Breast epithelium (tissue), 4 donors: ENCODE measurements at regions not wholly inside any gene's neighbourhood (a gene's known extent, or its start where the extent isn't known, plus 50 kb on each side); places are given as distances from the start of the nearest gene placed in this dataset.
"Not testable (repeated sequence)": the region's sequence is repeated elsewhere in the genome, so short reads cannot be mapped to it uniquely, and the experiment has no call there.

Experiments
- DNase-seq, 2 donors: peaks; one replicate each; pipeline ENCODE4 v3.0.0-alpha.2; 2019; ENCODE audit warnings: low spot score in 2 of 2
- H3K27ac ChIP-seq, 2 donors: fragments of 200-600 bp; sonication (generic) in 1 of 2; one replicate each; pipeline ENCODE4 v1.5.1; 2016 to 2019; ENCODE audit warnings: mild to moderate bottlenecking in 1 of 2
- H3K27me3 ChIP-seq, 2 donors: fragments of 200-600 bp; sonication (generic) in 1 of 2; one replicate each; pipeline versions ENCODE4 v1.5.1 to v1.6.0; 2017 to 2019; ENCODE audit warnings: control low read depth in 1 of 2, mild to moderate bottlenecking in 1 of 2
- H3K36me3 ChIP-seq: fragments of 200-600 bp; one replicate; pipeline ENCODE4 v1.5.1; 2019
- H3K4me1 ChIP-seq, 2 donors: fragments of 200-600 bp; sonication (generic); one replicate each; pipeline ENCODE4 v1.5.1; 2016 to 2019; ENCODE audit warnings: control low read depth in 1 of 2
- H3K4me3 ChIP-seq, 3 donors: fragments of 200-600 bp; sonication (generic); 1 replicate in 2 of 3; 2 replicates in 1 of 3; pipeline ENCODE4 v1.5.1; 2016 to 2019; ENCODE audit warnings: mild to moderate bottlenecking in 3 of 3, moderate library complexity in 2 of 3
- H3K9me3 ChIP-seq, 2 donors: fragments of 200-600 bp; sonication (generic) in 1 of 2; one replicate each; pipeline ENCODE4 v1.5.1; 2016 to 2019; ENCODE audit warnings: control low read depth in 1 of 2
- CTCF ChIP-seq, 3 donors: fragments of 450-650 bp; IDR thresholded peaks; one replicate each; pipeline ENCODE4 v1.5.1; 2016 to 2017; ENCODE audit warnings: antibody characterized with exemption in 3 of 3, mild to moderate bottlenecking in 3 of 3, moderate library complexity in 3 of 3
- POLR2A ChIP-seq: fragments of 450-650 bp; IDR thresholded peaks from one replicate; pipeline ENCODE4 v1.6.1; 2016; ENCODE audit warnings: antibody characterized with exemption, mild to moderate bottlenecking, moderate library complexity
- POLR2AphosphoS5 ChIP-seq, 3 donors: sonication (generic); formaldehyde crosslinking; IDR thresholded peaks; one replicate each; pipeline ENCODE4 v1.6.1; 2017; ENCODE audit warnings: antibody characterized with exemption in 3 of 3
- intact Hi-C: fragments of 100-400 bp; cut with DNase I; formaldehyde crosslinking; loops from one replicate; pipeline ENCODE4 v1.15.1; 2023; ENCODE audit warnings: low total_unique reads

DNA sequence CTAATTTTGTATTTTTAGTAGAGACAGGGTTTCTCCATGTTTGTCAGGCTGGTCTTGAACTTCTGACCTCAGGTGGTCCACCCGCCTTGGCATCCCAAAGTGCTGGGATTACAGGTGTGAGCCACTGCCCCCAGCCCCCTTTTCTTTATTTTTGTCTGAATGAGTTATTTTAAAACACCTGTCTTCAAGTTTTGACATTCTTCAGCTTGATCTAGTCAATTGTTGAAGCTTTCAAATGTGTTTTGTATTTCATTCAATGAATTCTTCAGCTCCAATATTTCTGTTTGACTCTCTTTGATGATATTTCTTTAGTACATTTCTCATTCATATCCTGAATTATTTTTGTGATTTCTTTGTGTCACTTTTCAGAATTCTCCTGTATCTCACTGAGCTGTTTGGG is 486.2 kb downstream of the DMAC1 start:
- Histone ChIP-seq H3K4me3 (no peak overlapping the region), H3K27me3 (peaks cover 0 to 6% of the 10 kb centered on the region in 2 donors), H3K36me3 (no peaks in the 10 kb centered on the region), H3K9me3 (peaks cover 25 to 40% of the 10 kb centered on the region in 2 donors), H3K27ac (no peak overlapping the region), H3K4me1 (no peaks in the 10 kb centered on the region)
- DNase-seq: no peak
- intact Hi-C loops: no loop called here
- TF ChIP-seq CTCF (IDR thresholded peaks at IDR 0.05) (no peak), POLR2AphosphoS5 (IDR thresholded peaks at IDR 0.05) (no peak), POLR2A (no peak)

- H3K36me3 ChIP-seq, intact Hi-C loops, H3K27me3 ChIP-seq, H3K4me3 ChIP-seq, H3K27ac ChIP-seq, DNase-seq, H3K4me1 ChIP-seq: not testable (repeated sequence)
- peaks cover 21 to 51% of the 10 kb centered on the region in 2 donors for H3K9me3 ChIP-seq
These were observed 490.5 kb downstream of the DMAC1 start for GRCh38 chr9:7309051-7309450.

GRCh38 chr9:7305677-7306076 is 493.9 kb downstream of the DMAC1 start:
- no peak for TF ChIP-seq CTCF (IDR thresholded peaks at IDR 0.05)
- TF ChIP-seq POLR2AphosphoS5 (IDR thresholded peaks at IDR 0.05): no peak
- no peak for TF ChIP-seq POLR2A
- H3K4me1 ChIP-seq: no peaks in the 10 kb centered on the region
- peaks cover 9 to 26% of the 10 kb centered on the region in 2 donors for H3K9me3 ChIP-seq
- DNase-seq: no peak
- no peaks in the 10 kb centered on the region for H3K36me3 ChIP-seq
- no peak overlapping the region for H3K27ac ChIP-seq
- intact Hi-C loops: no loop called here
- peaks cover 0 to 23% of the 10 kb centered on the region in 2 donors for H3K27me3 ChIP-seq
- H3K4me3 ChIP-seq: no peak overlapping the region

DNA sequence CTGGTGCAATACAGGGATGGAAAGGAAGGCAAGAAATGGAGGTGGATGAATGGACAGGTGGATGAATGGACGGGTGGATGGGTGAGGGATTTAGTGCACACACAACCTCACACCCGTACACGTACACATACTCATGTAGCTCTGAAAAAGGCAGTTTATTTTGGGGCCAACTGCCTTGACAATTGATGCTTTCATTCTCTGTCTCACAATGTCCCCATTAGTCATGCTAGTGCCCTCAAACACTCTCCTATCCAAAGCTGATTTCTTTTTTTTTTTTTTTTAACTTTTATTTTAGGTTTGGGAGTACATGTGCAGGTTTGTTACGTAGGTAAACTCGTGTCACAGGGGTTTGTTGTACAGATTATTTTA is 495.0 kb downstream of the DMAC1 start:
- TF ChIP-seq CTCF (IDR thresholded peaks at IDR 0.05): no peak
- H3K4me3 ChIP-seq: no peak overlapping the region
- intact Hi-C loops: no loop called here
- peaks cover 9 to 15% of the 10 kb centered on the region in 2 donors for H3K9me3 ChIP-seq
- no peaks in the 10 kb centered on the region for H3K4me1 ChIP-seq
- no peak overlapping the region for H3K27ac ChIP-seq
- H3K27me3 ChIP-seq: peaks cover 0 to 29% of the 10 kb centered on the region in 2 donors
- DNase-seq: no peak
- H3K36me3 ChIP-seq: no peaks in the 10 kb centered on the region

- TF ChIP-seq CTCF (IDR thresholded peaks at IDR 0.05) (no peak), POLR2A (no peak), POLR2AphosphoS5 (IDR thresholded peaks at IDR 0.05) (no peak)
- peaks cover 0 to 32% of the 10 kb centered on the region in 2 donors for H3K27me3 ChIP-seq
- H3K27ac ChIP-seq: no peak overlapping the region
- no peak overlapping the region for H3K4me3 ChIP-seq
- no peaks in the 10 kb centered on the region for H3K4me1 ChIP-seq
- intact Hi-C loops: no loop called here
- no peak for DNase-seq
- peaks cover 3 to 13% of the 10 kb centered on the region in 2 donors for H3K9me3 ChIP-seq
- no peaks in the 10 kb centered on the region for H3K36me3 ChIP-seq
These were observed 495.5 kb downstream of the DMAC1 start for GRCh38 chr9:7303907-7304626.

DNA sequence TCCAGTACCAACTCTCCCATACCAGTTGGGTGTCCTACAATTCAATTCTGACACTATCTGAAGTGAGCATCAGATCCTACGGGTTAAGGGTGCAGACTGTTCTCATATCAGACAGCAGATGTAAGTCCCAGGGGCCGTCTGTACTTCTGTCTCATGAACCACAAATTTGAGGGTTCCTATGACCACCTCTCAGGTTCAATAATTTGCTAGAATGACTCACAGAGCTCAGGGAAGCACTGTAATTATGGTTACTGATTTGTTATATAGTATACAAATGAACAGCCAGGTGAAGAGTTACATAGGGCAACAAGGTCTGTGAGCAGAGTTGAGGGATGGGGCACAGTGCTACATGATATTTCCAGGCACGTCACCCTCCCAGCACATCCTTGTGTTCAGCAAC is 499.1 kb downstream of the DMAC1 start:
- intact Hi-C loops: no loop called here
- Histone ChIP-seq H3K36me3 (no peaks in the 10 kb centered on the region), H3K27me3 (peaks cover 0 to 32% of the 10 kb centered on the region in 2 donors), H3K27ac (no peak overlapping the region), H3K4me1 (no peaks in the 10 kb centered on the region), H3K4me3 (no peak overlapping the region), H3K9me3 (no peaks in the 10 kb centered on the region)
- TF ChIP-seq POLR2AphosphoS5 (IDR thresholded peaks at IDR 0.05) (no peak), CTCF (IDR thresholded peaks at IDR 0.05) (no peak), POLR2A (no peak)
- DNase-seq: no peak
